HFFc6 (cell line): ENCODE measurements at regions not wholly inside any gene's neighbourhood (a gene's known extent, or its start where the extent isn't known, plus 50 kb on each side); places are given as distances from the start of the nearest gene placed in this dataset.

ENCODE experiments used
- DNase-seq: peaks from one replicate; pipeline ENCODE4 v3.0.0-alpha.2; 2018
- H3K27ac Mint-ChIP-seq: 2 replicates; pipeline ENCODE4 v1.8.0; 2020; ENCODE audit warnings: mild to moderate bottlenecking, mixed read lengths
- H3K27me3 Mint-ChIP-seq: 2 replicates; pipeline ENCODE4 v1.8.0; 2021; ENCODE audit warnings: mild to moderate bottlenecking, moderate library complexity, mixed read lengths; ENCODE audit not compliant: insufficient read depth
- H3K36me3 Mint-ChIP-seq: 2 replicates; pipeline ENCODE4 v1.8.0; 2021; ENCODE audit warnings: low read depth, mixed read lengths
- H3K4me1 Mint-ChIP-seq: 2 replicates; pipeline ENCODE4 v1.8.0; 2020; ENCODE audit warnings: low read depth, mixed read lengths
- H3K4me3 Mint-ChIP-seq: 2 replicates; pipeline ENCODE4 v1.8.0; 2020; ENCODE audit warnings: mild to moderate bottlenecking, moderate library complexity, mixed read lengths
- H3K9me3 Mint-ChIP-seq: 2 replicates; pipeline ENCODE4 v1.8.0; 2020; ENCODE audit warnings: mild to moderate bottlenecking, mixed read lengths
- TF ChIP-seq, protein P1 (sequence below): fragments of 200-600 bp; sonication (generic); IDR thresholded peaks from 2 replicates; pipeline ENCODE4 v1.5.0; 2021; ENCODE audit warnings: antibody characterized with exemption, mild to moderate bottlenecking

DNA sequence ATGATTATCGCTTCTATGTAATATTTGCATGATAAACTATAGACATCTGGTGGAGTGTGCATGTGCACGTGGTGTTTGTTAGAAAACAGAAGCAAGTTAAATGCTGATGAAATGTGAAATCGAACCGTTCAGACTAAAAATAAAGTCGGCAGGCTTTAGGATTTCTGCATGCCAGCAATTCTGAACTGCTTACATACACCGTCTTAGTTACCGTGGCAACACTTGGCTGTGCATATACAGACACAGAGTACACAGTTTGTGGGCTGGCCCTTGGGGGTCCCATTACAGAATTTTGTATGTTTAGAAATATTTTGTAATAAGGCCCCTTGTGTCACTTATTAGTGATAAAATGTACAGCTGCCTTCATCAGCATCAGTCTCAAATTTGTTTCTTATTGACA is 605.5 kb downstream of the RBFOX1 start:
- TF ChIP-seq, protein P1, sequence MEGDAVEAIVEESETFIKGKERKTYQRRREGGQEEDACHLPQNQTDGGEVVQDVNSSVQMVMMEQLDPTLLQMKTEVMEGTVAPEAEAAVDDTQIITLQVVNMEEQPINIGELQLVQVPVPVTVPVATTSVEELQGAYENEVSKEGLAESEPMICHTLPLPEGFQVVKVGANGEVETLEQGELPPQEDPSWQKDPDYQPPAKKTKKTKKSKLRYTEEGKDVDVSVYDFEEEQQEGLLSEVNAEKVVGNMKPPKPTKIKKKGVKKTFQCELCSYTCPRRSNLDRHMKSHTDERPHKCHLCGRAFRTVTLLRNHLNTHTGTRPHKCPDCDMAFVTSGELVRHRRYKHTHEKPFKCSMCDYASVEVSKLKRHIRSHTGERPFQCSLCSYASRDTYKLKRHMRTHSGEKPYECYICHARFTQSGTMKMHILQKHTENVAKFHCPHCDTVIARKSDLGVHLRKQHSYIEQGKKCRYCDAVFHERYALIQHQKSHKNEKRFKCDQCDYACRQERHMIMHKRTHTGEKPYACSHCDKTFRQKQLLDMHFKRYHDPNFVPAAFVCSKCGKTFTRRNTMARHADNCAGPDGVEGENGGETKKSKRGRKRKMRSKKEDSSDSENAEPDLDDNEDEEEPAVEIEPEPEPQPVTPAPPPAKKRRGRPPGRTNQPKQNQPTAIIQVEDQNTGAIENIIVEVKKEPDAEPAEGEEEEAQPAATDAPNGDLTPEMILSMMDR = no peak
- H3K27me3 Mint-ChIP-seq = no peaks in the 10 kb centered on the region
- no peak for DNase-seq
- H3K27ac Mint-ChIP-seq = no peak overlapping the region
- no peaks in the 10 kb centered on the region for H3K4me1 Mint-ChIP-seq
- H3K36me3 Mint-ChIP-seq = no peaks in the 10 kb centered on the region; the same call in 1 of the 2 replicates
- H3K4me3 Mint-ChIP-seq = no peak overlapping the region
- peaks cover 57% of the 10 kb centered on the region for H3K9me3 Mint-ChIP-seq

DNA sequence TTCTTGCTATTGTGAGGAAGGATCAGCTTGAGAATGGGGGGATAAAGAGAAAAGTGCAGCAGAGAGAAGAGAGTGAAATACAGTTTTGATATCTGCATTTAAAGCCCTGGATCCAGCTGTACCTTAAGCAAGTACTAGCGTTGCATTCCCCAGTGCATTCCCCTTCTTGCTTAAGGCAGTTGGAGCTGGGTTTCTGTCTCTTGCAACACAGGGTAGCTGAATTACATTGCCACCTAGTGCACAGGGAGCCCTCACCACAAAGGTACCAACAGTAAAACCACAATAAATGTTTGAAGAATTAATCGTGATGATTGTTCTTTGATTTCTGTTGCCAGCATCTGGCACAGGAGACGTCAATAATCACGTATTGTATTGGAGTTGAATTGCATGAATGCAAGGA is 588.7 kb downstream of the RBFOX1 start:
- TF ChIP-seq, protein P1 = no peak
- H3K4me1 Mint-ChIP-seq = no peaks in the 10 kb centered on the region
- H3K27me3 Mint-ChIP-seq = no peaks in the 10 kb centered on the region
- DNase-seq = no peak
- H3K4me3 Mint-ChIP-seq = no peak overlapping the region
- H3K9me3 Mint-ChIP-seq = peaks cover 64% of the 10 kb centered on the region
- H3K27ac Mint-ChIP-seq = no peak overlapping the region
- no peaks in the 10 kb centered on the region for H3K36me3 Mint-ChIP-seq

DNA sequence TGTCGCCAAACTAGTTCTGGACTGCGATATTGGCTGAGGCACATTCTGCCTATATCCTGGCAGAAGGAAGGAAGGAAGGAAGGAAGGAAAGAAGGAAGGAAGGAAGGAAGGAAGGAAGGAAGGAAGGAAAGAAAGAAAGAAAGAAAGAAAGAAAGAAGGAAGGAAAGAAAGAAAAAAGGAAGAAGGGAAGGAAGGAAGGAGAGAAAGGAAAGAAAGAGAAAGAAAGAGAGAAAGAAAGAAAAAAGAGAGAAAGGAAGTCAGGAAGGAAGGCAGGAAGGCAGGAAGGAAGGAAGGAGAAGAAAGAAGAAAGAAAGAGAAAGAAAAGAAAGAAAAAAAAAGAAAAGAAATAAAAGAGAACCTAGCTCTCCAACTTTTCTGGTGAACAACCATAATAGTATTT is 587.1 kb downstream of the RBFOX1 start:
- H3K4me1 Mint-ChIP-seq = no peaks in the 10 kb centered on the region
- no peaks in the 10 kb centered on the region for H3K36me3 Mint-ChIP-seq
- peaks cover 63% of the 10 kb centered on the region for H3K9me3 Mint-ChIP-seq
- no peak overlapping the region for H3K27ac Mint-ChIP-seq
- H3K4me3 Mint-ChIP-seq = no peak overlapping the region
- H3K27me3 Mint-ChIP-seq = no peaks in the 10 kb centered on the region
- TF ChIP-seq, protein P1 = no peak
- DNase-seq = no peak

DNA sequence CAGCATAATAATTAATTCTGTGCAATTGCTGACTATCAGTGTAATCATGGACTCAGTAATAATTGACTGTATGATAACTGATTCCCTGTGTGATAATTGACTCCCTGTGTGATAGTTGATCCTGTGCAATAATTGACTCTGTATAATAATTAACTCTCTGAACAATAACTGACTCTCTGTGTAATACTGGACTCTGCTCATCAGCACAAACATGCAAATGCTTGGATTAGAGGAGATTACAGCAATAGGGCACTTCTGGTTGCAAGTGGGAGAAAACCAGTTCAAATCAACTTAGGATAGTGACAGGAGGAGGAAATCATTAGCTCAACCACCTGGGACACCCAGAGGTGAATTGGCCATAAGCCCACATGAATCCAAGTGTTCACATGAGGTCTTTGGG is 582.1 kb downstream of the RBFOX1 start:
- Mint-ChIP-seq H3K27me3 (no peaks in the 10 kb centered on the region), H3K27ac (no peak overlapping the region), H3K4me3 (no peak overlapping the region), H3K36me3 (no peaks in the 10 kb centered on the region), H3K9me3 (peaks cover 48% of the 10 kb centered on the region), H3K4me1 (no peaks in the 10 kb centered on the region)
- DNase-seq = no peak
- TF ChIP-seq, protein P1 = no peak

DNA sequence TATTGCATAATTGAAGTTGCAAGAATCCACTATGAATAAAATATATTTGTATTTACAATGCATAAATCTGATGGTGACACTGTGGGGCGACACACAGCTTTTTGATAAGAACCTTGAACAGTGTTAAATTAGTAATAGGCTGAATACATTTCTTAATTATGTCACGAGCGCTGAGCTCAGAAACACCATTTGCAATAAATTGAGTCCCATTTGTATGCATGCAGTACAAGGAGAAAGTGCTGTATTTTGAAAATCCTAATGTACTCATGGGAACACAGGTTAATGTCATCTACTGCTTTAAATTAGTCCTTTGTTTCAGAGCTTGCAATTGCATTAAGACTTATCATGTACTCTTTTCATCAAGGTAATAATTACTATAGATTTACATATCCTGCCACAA is 579.5 kb downstream of the RBFOX1 start:
- H3K4me1 Mint-ChIP-seq = no peaks in the 10 kb centered on the region
- no peak overlapping the region for H3K27ac Mint-ChIP-seq
- TF ChIP-seq, protein P1 = no peak
- DNase-seq = no peak
- H3K27me3 Mint-ChIP-seq = no peaks in the 10 kb centered on the region
- no peak overlapping the region for H3K4me3 Mint-ChIP-seq
- H3K36me3 Mint-ChIP-seq = no peaks in the 10 kb centered on the region
- peaks cover 38% of the 10 kb centered on the region for H3K9me3 Mint-ChIP-seq

DNA sequence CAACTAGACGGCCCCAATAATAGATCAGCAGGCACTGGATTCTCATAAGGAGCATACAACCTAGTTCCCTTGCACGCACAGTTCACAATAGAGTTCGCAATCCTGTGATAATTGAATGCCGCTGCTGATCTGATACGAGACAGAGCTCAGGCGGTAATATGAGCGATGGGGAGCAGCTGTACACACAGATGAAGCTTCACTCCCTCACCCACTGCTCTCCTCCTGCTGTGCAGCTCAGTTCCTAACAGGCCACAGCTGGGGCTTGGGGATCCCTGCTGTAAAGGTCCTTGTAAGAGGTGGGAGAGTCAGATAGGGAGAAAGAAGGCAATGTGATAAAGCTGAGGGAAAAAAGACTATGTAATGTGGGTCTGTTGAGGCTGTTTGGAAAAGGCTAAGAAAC is 577.5 kb downstream of the RBFOX1 start:
- no peak for DNase-seq
- no peak overlapping the region for H3K4me3 Mint-ChIP-seq
- peaks cover 32% of the 10 kb centered on the region for H3K9me3 Mint-ChIP-seq
- no peaks in the 10 kb centered on the region for H3K27me3 Mint-ChIP-seq
- H3K4me1 Mint-ChIP-seq = no peaks in the 10 kb centered on the region
- TF ChIP-seq, protein P1 = no peak
- H3K36me3 Mint-ChIP-seq = no peaks in the 10 kb centered on the region
- no peak overlapping the region for H3K27ac Mint-ChIP-seq
